GM23338 (cell line): ENCODE measurements at regions not wholly inside any gene's neighbourhood (a gene's known extent, or its start where the extent isn't known, plus 50 kb on each side); places are given as distances from the start of the nearest gene placed in this dataset.

Experiments used
- CREB1 ChIP-seq: fragments of 250-450 bp; sonication (Bioruptor Pico); IDR thresholded peaks from 2 replicates; pipeline ENCODE4 v1.5.0; 2020; ENCODE audit warnings: low read depth, mild to moderate bottlenecking, moderate library complexity
- CTCF ChIP-seq, 2 experiments: fragments of 200-600 bp in 1 of 2; sonication (generic) in 1 of 2; conservative IDR thresholded peaks; 2 replicates each; pipeline versions ENCODE4 v1.5.1 to v1.6.1; 2016 to 2017; ENCODE audit warnings: antibody characterized with exemption in 2 of 2, low read depth in 2 of 2, mild to moderate bottlenecking in 2 of 2, moderate library complexity in 1 of 2
- EZH2 ChIP-seq: fragments of 200-600 bp; sonication (generic); IDR thresholded peaks from one replicate; pipeline ENCODE4 v1.8.0; 2017; ENCODE audit warnings: antibody characterized with exemption, mild to moderate bottlenecking, low read depth; ENCODE audit not compliant: unreplicated experiment
- POLR2AphosphoS5 ChIP-seq: IDR thresholded peaks from 2 replicates; pipeline ENCODE4 v1.6.1; 2016; ENCODE audit warnings: antibody characterized with exemption, low read depth

- TF ChIP-seq CTCF (conservative IDR thresholded peaks at IDR 0.05; ENCODE audit: low read depth in 2 of 2) (no peak), CREB1 (CRISPR knock-in tag) (no peak), EZH2 (no peak), POLR2AphosphoS5 (no peak)
Measured at GRCh38 chr3:139293665-139294023, 50.2 kb upstream of the MRPS22 start.
